IMR-90 (cell line): ENCODE measurements at regions not wholly inside any gene's neighbourhood (a gene's known extent, or its start where the extent isn't known, plus 50 kb on each side); places are given as distances from the start of the nearest gene placed in this dataset.

Experiments
- ATAC-seq: fragments of 200-7000 bp; cut with Tn5 transposase; 2 replicates; pipeline ENCODE4 v1.9.1; 2020; ENCODE audit warnings: low read depth, mild to moderate bottlenecking, moderate library complexity
- BruUV-seq: library from RNA; stranded (reverse); fragments of 400-500 nt; replicated peaks from 2 replicates; lab custom pipeline; 2021; lab: Mats Ljungman, UMichigan
- CTCF ChIA-PET: fragments of 300-600 bp; formaldehyde crosslinking; extraction: SDS; loops from one replicate; lab custom pipeline; 2021; ENCODE audit warnings: antibody characterized with exemption; lab: Yijun Ruan, JAX
- POLR2A ChIA-PET: fragments of 300-600 bp; sonication (Branson Sonifier 250); formaldehyde crosslinking; loops from one replicate; lab custom pipeline; 2022; ENCODE audit warnings: antibody characterized with exemption; ENCODE audit not compliant: unreplicated experiment; lab: Charles Lee
- DNase-seq: peaks from one replicate; pipeline ENCODE4 v3.0.0; 2013
- H2AFZ ChIP-seq: replicated peaks from 2 replicates; pipeline ENCODE3; 2013; ENCODE audit warnings: low read length, mild to moderate bottlenecking; ENCODE audit not compliant: poor library complexity
- H2AK5ac ChIP-seq: 2 replicates; pipeline ENCODE4 v1.6.1; 2013; ENCODE audit warnings: low read depth, low read length, inconsistent platforms
- H2AK9ac ChIP-seq: replicated peaks from 2 replicates; pipeline ENCODE3; 2013; ENCODE audit warnings: mild to moderate bottlenecking, low read depth, low read length, moderate library complexity; ENCODE audit not compliant: poor library complexity
- H2BK120ac ChIP-seq: 2 replicates; pipeline ENCODE4 v1.6.1; 2013; ENCODE audit warnings: low read depth, low read length, inconsistent platforms
- H2BK15ac ChIP-seq: 3 replicates; pipeline ENCODE4 v1.6.1; 2013; ENCODE audit warnings: low read depth, low read length, inconsistent platforms
- H2BK20ac ChIP-seq: 2 replicates; pipeline ENCODE4 v1.6.1; 2013; ENCODE audit warnings: low read depth, mild to moderate bottlenecking, inconsistent platforms, low read length, moderate library complexity
- H2BK5ac ChIP-seq: 2 replicates; pipeline ENCODE4 v1.6.1; 2013; ENCODE audit warnings: mild to moderate bottlenecking, low read depth, low read length, inconsistent platforms; ENCODE audit not compliant: poor library complexity, severe bottlenecking
- H3K14ac ChIP-seq: replicated peaks from 2 replicates; pipeline ENCODE4 v1.6.1; 2013; ENCODE audit warnings: low read depth, low read length, inconsistent platforms
- H3K18ac ChIP-seq: 2 replicates; pipeline ENCODE4 v1.6.1; 2013; ENCODE audit warnings: low read depth, low read length, control low read depth
- H3K23ac ChIP-seq: 2 replicates; pipeline ENCODE4 v1.6.1; 2013; ENCODE audit warnings: low read depth, low read length, inconsistent platforms
- H3K27ac ChIP-seq: 2 replicates; pipeline ENCODE4 v1.5.1; 2013; ENCODE audit warnings: mild to moderate bottlenecking, control low read depth, low read length; ENCODE audit not compliant: insufficient read depth
- H3K27me3 ChIP-seq: 2 replicates; pipeline ENCODE4 v1.6.1; 2013; ENCODE audit warnings: low read length; ENCODE audit not compliant: control insufficient read depth, insufficient read depth
- H3K36me3 ChIP-seq: 2 replicates; pipeline ENCODE4 v1.6.1; 2013; ENCODE audit warnings: low read length, mixed read lengths; ENCODE audit not compliant: control insufficient read depth, insufficient read depth
- H3K4ac ChIP-seq: 2 replicates; pipeline ENCODE4 v1.6.1; 2013; ENCODE audit warnings: low read depth, low read length, inconsistent platforms
- H3K4me1 ChIP-seq: 2 replicates; pipeline ENCODE4 v1.6.1; 2013; ENCODE audit warnings: low read length, mixed read lengths; ENCODE audit not compliant: control insufficient read depth, insufficient read depth
- H3K4me2 ChIP-seq: 2 replicates; pipeline ENCODE4 v1.6.1; 2013; ENCODE audit warnings: low read depth, mild to moderate bottlenecking, control low read depth, low read length, moderate library complexity
- H3K4me3 ChIP-seq: 2 replicates; pipeline ENCODE4 v1.5.1; 2013; ENCODE audit warnings: low read depth, mild to moderate bottlenecking, control low read depth, low read length, moderate library complexity; ENCODE audit not compliant: insufficient read depth
- H3K56ac ChIP-seq: 2 replicates; pipeline ENCODE4 v1.6.1; 2013; ENCODE audit warnings: low read length, inconsistent platforms; ENCODE audit not compliant: insufficient read depth; ENCODE audit errors: extremely low read depth
- H3K79me1 ChIP-seq, 2 experiments: 2 replicates each; pipeline ENCODE4 v1.6.1; 2013; ENCODE audit warnings: low read length in 2 of 2, inconsistent platforms in 1 of 2, low read depth in 1 of 2
- H3K9ac ChIP-seq: 2 replicates; pipeline ENCODE4 v1.6.1; 2013; ENCODE audit warnings: low read depth, low read length, control low read depth
- H3K9me1 ChIP-seq: 2 replicates; pipeline ENCODE4 v1.6.1; 2013; ENCODE audit warnings: low read length, inconsistent platforms; ENCODE audit not compliant: insufficient read depth
- H3K9me3 ChIP-seq: 2 replicates; pipeline ENCODE4 v1.6.1; 2013; ENCODE audit warnings: low read length; ENCODE audit not compliant: control insufficient read depth, insufficient read depth
- H4K20me1 ChIP-seq: 2 replicates; pipeline ENCODE4 v1.6.1; 2013; ENCODE audit warnings: low read length, inconsistent platforms; ENCODE audit not compliant: insufficient read depth
- H4K5ac ChIP-seq: 2 replicates; pipeline ENCODE4 v1.6.1; 2013; ENCODE audit warnings: mild to moderate bottlenecking, low read depth, low read length, control low read depth
- H4K8ac ChIP-seq, 2 experiments: 2 replicates each; pipeline ENCODE4 v1.6.1; 2013; ENCODE audit warnings: low read depth in 2 of 2, low read length in 2 of 2, control low read depth in 1 of 2, inconsistent platforms in 1 of 2
- H4K91ac ChIP-seq: 2 replicates; pipeline ENCODE4 v1.6.1; 2013; ENCODE audit warnings: low read depth, low read length, inconsistent platforms; ENCODE audit not compliant: insufficient read depth
- BHLHE40 ChIP-seq: fragments of 150-350 bp; IDR thresholded peaks from 2 replicates; pipeline ENCODE4 v1.6.1; 2016; ENCODE audit warnings: mild to moderate bottlenecking, low read depth, low read length
- CEBPB ChIP-seq: IDR thresholded peaks from 2 replicates; pipeline ENCODE4 v1.6.1; 2012; ENCODE audit warnings: low read depth, low read length, improper control_type of control experiment
- CHD1 ChIP-seq: IDR thresholded peaks from 2 replicates; pipeline ENCODE4 v1.6.1; 2012; ENCODE audit warnings: low read depth, low read length, improper control_type of control experiment
- FOS ChIP-seq: fragments of 150-350 bp; IDR thresholded peaks from 2 replicates; pipeline ENCODE4 v1.6.1; 2016; ENCODE audit warnings: low read depth, low read length
- MAFK ChIP-seq: IDR thresholded peaks from 2 replicates; pipeline ENCODE4 v1.6.1; 2012; ENCODE audit warnings: low read depth, low read length, improper control_type of control experiment
- MAZ ChIP-seq: IDR thresholded peaks from 2 replicates; pipeline ENCODE4 v1.6.1; 2012; ENCODE audit warnings: low read depth, mild to moderate bottlenecking, low read length, improper control_type of control experiment, moderate library complexity, borderline replicate concordance
- MXI1 ChIP-seq: IDR thresholded peaks from 2 replicates; pipeline ENCODE4 v1.6.1; 2012; ENCODE audit warnings: low read depth, mild to moderate bottlenecking, low read length, moderate library complexity, borderline replicate concordance
- NFE2L2 ChIP-seq: fragments of 150-350 bp; IDR thresholded peaks from 2 replicates; pipeline ENCODE4 v1.6.1; 2016; ENCODE audit warnings: low read depth, mild to moderate bottlenecking, low read length
- POLR2A ChIP-seq: IDR thresholded peaks from 2 replicates; pipeline ENCODE4 v1.6.1; 2012; ENCODE audit warnings: mild to moderate bottlenecking, low read depth, low read length
- RAD21 ChIP-seq: IDR thresholded peaks from 2 replicates; pipeline ENCODE4 v1.6.1; 2012; ENCODE audit warnings: low read length, improper control_type of control experiment
- RCOR1 ChIP-seq: IDR thresholded peaks from 2 replicates; pipeline ENCODE4 v1.6.1; 2012; ENCODE audit warnings: mild to moderate bottlenecking, low read length, improper control_type of control experiment; ENCODE audit not compliant: insufficient replicate concordance
- RFX5 ChIP-seq: IDR thresholded peaks from 2 replicates; pipeline ENCODE4 v1.8.0; 2012; ENCODE audit warnings: low read depth, mild to moderate bottlenecking, low read length, moderate library complexity
- SMC3 ChIP-seq: fragments of 150-350 bp; IDR thresholded peaks from 2 replicates; pipeline ENCODE4 v1.6.1; 2016; ENCODE audit warnings: low read depth, mild to moderate bottlenecking, antibody characterized with exemption, low read length, moderate library complexity
- WGBS, 2 experiments: methylation state at CpG; one replicate each; pipeline versions ENCODE4 v1.1.5 to v1.1.7; 2013; ENCODE audit warnings: missing lambda C conversion rate in 2 of 2; ENCODE audit not compliant: insufficient read length in 1 of 2; ENCODE audit errors: extremely low coverage in 2 of 2; 5-methylcytosine and 5-hydroxymethylcytosine counted together
- dilution Hi-C: fragments of 300-500 bp; cut with HindIII; formaldehyde crosslinking; loops from one replicate; pipeline ENCODE4 v1.14.3; 2018; ENCODE audit warnings: low sequenced_read_pairs; ENCODE audit not compliant: unreplicated experiment
- in situ Hi-C: fragments of 300-500 bp; cut with MboI; formaldehyde crosslinking; loops from 3 replicates; pipeline ENCODE4 v1.14.3; 2019; ENCODE audit warnings: low sequenced_read_pairs, inconsistent platforms, mixed read lengths
- intact Hi-C: fragments of 100-400 bp; cut with micrococcal nuclease; formaldehyde crosslinking; loops from 2 replicates; pipeline ENCODE4 v1.10.0; 2022
- TF ChIP-seq, protein P1 (sequence below): fragments of 150-350 bp; IDR thresholded peaks from 2 replicates; pipeline ENCODE4 v1.6.1; 2017; ENCODE audit warnings: mild to moderate bottlenecking, antibody characterized with exemption, low read length, low read depth
- TF ChIP-seq, protein P2 (sequence below): conservative IDR thresholded peaks from 2 replicates; pipeline ENCODE4 v1.5.1; 2012; ENCODE audit warnings: mild to moderate bottlenecking, low read depth, low read length, improper control_type of control experiment
- TF ChIP-seq, protein P3 (sequence below): fragments of 150-350 bp; IDR thresholded peaks from 2 replicates; pipeline ENCODE4 v1.6.1; 2016; ENCODE audit warnings: low read depth, mild to moderate bottlenecking, low read length, moderate library complexity, borderline replicate concordance

- no peak overlapping the region for H3K18ac ChIP-seq
- no peak overlapping the region for H3K4me3 ChIP-seq
- no peak overlapping the region for H4K8ac ChIP-seq
- no peak overlapping the region for H4K91ac ChIP-seq
- H4K20me1 ChIP-seq, result no peaks in the 10 kb centered on the region
- no peaks in the 10 kb centered on the region for H3K9me3 ChIP-seq
- no peak overlapping the region for H3K23ac ChIP-seq
- dilution Hi-C loops, result no loop called here
- no peak for DNase-seq
- CTCF ChIA-PET, result no interaction called here
- H3K27ac ChIP-seq, result no peak overlapping the region
- POLR2A ChIA-PET, result no interaction called here
- intact Hi-C loops, result no loop called here
- no peak overlapping the region for H3K4me2 ChIP-seq
- ATAC-seq, result no peak
- H3K36me3 ChIP-seq, result no peaks in the 10 kb centered on the region
- in situ Hi-C loops, result loop anchor here (25.0 kb wide), 1 partner anchor 464 kb away; the partner anchor contains the start of gene ZSWIM6
- H2AFZ ChIP-seq, result no peak overlapping the region
- H3K79me1 ChIP-seq, result no peaks in the 10 kb centered on the region
- H2BK5ac ChIP-seq, result no peak overlapping the region
- H2AK9ac ChIP-seq, result no peak overlapping the region
- H2BK20ac ChIP-seq, result no peak overlapping the region
- no peak overlapping the region for H3K9ac ChIP-seq
- no peak overlapping the region for H3K14ac ChIP-seq
- no TSS peak for BruUV-seq
- no peak overlapping the region for H3K56ac ChIP-seq
- WGBS, 2 experiments, result 0% methylated on average over 1 of the region's 4 CpGs; no CpG with 5 or more reads in 1 of the 2 experiments
- no peak overlapping the region for H2AK5ac ChIP-seq
- H2BK120ac ChIP-seq, result no peak overlapping the region
- H3K27me3 ChIP-seq, result no peaks in the 10 kb centered on the region; the same call in 1 of the 2 replicates
- no peak overlapping the region for H3K4ac ChIP-seq
- TF ChIP-seq RFX5 (no peak), MAFK (no peak), NFE2L2 (no peak), RAD21 (no peak), BHLHE40 (no peak), MXI1 (no peak), SMC3 (no peak), CEBPB (no peak), CHD1 (no peak), FOS (no peak), POLR2A (no peak), RCOR1 (no peak), MAZ (no peak)
- TF ChIP-seq, protein P1, sequence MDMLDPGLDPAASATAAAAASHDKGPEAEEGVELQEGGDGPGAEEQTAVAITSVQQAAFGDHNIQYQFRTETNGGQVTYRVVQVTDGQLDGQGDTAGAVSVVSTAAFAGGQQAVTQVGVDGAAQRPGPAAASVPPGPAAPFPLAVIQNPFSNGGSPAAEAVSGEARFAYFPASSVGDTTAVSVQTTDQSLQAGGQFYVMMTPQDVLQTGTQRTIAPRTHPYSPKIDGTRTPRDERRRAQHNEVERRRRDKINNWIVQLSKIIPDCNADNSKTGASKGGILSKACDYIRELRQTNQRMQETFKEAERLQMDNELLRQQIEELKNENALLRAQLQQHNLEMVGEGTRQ, result no peak
- TF ChIP-seq, protein P2, sequence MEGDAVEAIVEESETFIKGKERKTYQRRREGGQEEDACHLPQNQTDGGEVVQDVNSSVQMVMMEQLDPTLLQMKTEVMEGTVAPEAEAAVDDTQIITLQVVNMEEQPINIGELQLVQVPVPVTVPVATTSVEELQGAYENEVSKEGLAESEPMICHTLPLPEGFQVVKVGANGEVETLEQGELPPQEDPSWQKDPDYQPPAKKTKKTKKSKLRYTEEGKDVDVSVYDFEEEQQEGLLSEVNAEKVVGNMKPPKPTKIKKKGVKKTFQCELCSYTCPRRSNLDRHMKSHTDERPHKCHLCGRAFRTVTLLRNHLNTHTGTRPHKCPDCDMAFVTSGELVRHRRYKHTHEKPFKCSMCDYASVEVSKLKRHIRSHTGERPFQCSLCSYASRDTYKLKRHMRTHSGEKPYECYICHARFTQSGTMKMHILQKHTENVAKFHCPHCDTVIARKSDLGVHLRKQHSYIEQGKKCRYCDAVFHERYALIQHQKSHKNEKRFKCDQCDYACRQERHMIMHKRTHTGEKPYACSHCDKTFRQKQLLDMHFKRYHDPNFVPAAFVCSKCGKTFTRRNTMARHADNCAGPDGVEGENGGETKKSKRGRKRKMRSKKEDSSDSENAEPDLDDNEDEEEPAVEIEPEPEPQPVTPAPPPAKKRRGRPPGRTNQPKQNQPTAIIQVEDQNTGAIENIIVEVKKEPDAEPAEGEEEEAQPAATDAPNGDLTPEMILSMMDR, result no peak
- TF ChIP-seq, protein P3, sequence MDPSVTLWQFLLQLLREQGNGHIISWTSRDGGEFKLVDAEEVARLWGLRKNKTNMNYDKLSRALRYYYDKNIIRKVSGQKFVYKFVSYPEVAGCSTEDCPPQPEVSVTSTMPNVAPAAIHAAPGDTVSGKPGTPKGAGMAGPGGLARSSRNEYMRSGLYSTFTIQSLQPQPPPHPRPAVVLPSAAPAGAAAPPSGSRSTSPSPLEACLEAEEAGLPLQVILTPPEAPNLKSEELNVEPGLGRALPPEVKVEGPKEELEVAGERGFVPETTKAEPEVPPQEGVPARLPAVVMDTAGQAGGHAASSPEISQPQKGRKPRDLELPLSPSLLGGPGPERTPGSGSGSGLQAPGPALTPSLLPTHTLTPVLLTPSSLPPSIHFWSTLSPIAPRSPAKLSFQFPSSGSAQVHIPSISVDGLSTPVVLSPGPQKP, result no peak
- no peak overlapping the region for H2BK15ac ChIP-seq
- H3K9me1 ChIP-seq, result no peaks in the 10 kb centered on the region; the same call in 1 of the 2 replicates
- H3K4me1 ChIP-seq, result no peaks in the 10 kb centered on the region
- no peak overlapping the region for H4K5ac ChIP-seq
These were observed 469.1 kb downstream of the ZSWIM6 start for GRCh38 chr5:61801174-61801573.
